HL-60/S4 treated with retinoic acid at 250 ng/mL for 4 days and 3 days (cell line): ENCODE measurements at regions not wholly inside any gene's neighbourhood (a gene's known extent, or its start where the extent isn't known, plus 50 kb on each side); places are given as distances from the start of the nearest gene placed in this dataset.

Experiments
- in situ Hi-C: fragments of 300-500 bp; cut with MboI; formaldehyde crosslinking; loops from 2 replicates; pipeline ENCODE4 v1.7.0; 2022; ENCODE audit warnings: low sequenced_read_pairs

DNA sequence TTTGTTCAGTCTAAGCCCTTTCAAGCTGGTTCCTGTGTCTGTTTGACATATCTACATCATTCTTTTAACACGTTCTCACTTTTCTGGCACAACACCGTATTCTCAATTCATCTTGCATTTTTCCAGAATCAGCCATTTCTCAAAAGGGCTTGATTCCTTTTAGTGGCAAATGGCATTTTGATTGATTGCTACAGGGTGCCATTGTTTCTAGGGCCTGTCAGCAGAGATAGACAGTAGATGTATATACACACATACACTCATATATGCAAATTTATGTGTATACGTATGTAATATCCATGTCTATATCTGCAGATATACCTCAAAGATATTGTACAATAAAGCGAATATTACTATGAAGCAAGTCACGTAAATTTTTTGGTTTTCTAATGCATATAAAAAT lies 367.9 kb upstream of the TNP1 start:
- in situ Hi-C loops, result no loop called here

DNA sequence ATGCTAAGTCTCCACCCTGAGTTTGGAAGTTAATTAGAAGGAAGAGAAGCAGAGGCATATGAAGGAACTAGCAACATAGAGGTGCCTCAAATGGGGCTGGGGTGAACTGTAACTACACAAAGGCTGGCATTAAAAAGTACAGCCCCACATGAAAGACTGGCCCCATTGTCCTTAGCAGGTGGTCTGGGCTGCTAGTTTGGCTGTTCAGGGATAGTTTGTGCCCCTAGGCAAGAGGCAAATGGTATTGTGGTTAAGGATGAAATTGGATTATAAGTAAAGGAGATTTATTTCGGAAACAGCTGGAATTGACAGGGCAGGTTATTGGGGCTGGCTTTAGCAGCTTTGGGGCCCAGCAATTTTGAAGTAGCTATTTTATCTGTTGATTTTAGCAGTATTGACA lies 365.7 kb upstream of the TNP1 start:
- in situ Hi-C loops, result no loop called here

DNA sequence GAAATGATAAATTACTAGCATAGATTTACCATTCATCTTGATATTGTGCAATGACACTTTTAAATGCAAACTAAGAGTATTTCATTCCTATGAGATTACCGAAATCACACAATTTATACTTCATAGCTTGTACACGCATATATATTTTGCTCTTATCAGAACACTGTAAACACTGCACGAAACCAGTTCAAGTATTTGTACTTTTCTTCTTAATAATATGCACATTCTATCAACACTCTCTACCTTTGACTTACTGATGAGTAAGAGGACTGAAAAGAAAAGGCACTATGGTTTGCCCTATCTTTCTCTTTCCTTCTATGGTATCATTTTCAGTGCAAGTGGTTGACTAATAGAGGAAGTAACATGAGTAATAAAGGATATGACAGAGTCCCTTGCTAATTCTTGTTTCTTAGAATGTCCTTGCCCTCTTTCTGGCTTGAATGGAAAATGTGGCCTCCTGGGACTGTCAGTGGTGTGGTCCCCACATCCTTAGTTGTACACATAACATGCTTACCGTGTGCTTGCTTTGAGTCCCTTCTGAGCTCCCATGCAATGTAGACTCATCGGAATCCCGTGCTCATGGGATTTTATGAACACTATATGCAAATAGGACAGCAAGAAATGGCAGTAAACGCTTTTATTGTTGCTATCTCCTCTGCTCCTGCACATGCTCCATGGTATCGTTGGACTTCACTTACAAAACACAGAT lies 363.5 kb upstream of the TNP1 start:
- in situ Hi-C loops, result no loop called here

DNA sequence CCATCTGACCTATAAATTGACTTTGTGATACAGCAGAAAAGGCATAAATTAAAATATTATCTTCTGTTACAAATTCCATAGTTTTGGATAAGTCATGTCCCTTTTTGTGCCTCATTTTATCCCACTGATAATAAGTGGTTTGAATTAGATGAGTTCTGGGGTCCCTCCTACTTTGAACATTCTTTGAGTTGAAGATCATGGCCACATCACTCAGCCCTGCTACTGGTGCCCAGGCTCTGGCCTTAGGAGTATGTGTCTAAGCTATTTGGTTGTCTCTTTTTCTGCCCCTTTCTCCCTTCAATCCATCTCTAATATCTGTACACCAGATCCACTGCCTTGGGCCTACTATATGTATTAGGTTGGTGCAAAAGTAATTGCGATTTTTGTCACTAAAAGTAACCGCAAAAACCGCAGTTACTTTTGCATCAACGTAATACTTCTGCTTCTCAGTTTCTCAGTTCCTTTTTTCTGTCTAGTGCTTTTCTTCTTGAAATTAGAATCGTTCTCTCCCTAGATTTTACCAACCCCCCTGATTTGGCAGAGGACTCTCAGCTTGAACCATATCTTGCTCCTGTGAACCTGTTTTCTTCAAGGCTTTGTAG lies 362.5 kb upstream of the TNP1 start:
- in situ Hi-C loops, result no loop called here

DNA sequence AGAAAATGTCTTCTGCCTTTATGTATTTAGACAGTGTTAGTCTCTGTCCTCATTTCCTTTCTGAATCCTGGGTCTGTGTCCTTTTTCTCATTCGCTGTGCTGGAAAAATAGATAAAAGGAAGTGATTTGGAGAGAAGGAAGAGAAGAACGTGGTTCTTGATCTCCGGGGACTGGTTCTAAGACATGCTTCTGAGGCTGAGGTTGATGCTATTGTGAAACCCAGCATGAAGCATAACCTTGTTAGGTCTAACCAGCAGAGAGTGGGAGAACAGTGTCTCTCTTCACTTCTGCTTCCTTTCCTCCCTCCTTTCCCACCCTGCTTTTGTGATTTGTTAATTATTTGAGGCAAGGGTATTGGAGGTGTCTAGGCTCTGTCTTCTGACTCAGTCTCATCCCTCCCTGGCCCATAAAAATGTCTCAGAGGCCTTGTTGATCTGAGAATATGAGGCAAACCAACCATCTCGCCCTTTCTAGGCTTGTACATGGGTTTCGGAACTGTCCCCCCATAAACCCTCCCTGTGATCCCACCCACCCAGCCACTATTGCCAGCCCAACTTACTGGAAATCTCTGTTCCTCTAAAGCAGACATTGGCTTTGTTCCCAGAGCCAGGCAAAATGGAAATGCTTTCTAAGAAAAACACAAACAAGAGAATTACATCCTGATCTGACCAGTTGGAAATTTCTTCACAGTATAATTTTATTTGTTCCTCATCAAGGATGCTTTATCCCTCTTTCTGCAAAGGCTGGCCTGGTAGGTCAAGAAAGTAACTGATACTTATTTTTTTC lies 360.6 kb upstream of the TNP1 start:
- in situ Hi-C loops, result no loop called here

DNA sequence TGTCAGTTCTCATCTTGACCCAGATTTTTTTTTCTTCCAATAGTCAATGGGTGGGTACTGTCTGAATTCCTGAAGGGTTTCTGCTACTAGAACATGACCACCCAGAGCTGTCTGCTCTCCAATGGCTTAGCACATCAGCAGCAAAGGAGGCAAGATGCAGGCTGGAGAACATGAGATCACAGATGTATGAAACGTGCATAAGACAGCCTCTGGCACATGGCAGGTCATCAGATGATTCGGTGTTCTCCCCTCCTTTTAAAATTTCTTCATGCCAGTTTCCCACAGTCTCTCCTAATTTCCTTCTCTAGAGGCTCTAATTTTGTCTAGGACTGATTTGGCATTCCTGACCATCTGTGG lies 359.3 kb upstream of the TNP1 start:
- in situ Hi-C loops, result no loop called here

DNA sequence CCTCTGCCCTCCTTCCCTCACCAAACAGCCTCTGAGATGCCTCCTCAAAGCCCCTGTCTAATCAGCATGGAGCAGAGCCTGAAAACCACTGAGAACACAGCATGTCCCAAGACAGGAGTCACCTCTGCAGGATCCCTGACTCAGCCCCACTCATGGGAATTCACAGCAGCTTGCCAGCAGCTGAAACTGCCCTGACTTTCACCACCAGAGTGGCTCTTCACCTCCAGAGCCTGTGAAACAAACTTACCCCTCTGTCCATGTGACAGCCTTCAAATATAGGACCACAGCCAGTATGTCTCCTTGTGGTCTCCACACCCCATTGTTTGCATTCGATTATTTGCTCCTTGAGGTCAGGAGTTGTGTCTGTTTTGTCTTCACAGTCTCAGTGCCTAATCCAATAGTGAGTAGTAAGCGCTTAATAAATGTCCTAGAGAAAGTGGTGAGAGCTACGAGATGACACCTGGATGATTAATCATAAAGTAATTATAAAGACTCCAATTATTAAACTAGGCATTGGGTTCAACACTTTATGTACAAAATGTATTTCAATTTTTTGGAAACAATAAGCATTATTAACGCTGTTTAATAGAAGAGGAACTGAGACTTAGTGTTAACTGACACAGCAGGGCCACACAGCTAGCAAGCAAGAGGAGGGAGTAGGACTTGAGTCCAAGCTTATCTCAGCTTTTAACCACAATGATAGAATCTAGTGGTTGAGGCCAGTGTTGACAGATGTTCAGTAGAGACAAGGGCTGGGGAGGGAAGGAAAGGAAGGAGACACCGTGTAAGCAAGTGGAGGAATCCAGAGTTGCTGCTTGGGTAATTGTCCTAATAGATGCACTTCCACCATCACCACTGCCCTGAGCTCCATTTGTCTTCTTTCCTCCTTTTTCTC lies 358.7 kb upstream of the TNP1 start:
- in situ Hi-C loops, result no loop called here

DNA sequence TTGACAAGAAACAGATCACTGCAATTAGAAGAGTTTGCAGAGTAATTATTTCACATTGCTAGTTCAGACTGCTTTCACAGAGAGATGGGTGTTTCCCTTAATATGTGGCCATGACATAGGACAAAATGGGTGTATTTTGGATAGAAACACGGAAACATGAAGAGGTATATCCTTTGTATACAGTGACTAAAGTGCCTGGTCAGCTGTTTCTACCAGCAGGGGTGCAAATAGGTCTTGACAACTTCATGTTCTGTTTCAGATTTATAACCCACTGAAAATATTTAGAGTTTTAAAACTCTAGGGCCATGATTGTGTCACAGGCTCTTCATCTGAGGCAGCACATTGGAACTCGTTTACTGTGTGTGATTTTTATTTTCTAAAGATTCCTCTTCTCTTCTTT lies 357.1 kb upstream of the TNP1 start:
- in situ Hi-C loops, result no loop called here

DNA sequence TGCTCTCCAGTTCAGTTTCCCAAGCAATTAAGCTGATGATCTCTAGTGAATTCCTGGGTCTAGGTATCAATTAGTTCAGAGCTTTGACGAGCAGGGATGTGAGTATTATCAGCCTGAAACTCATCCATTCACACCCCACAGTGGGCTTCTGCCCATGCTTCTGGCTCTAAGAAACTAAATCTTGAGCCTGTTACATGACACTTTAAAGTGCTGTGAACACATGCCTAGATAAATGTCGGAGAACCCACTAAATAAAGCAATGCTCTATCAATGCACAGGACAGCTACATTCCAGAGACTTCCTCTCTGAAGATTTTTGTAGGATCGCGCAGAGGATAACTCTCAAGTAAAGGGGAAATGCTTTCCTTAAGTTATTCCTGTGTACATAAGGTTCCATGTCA lies 356.5 kb upstream of the TNP1 start:
- in situ Hi-C loops, result no loop called here

DNA sequence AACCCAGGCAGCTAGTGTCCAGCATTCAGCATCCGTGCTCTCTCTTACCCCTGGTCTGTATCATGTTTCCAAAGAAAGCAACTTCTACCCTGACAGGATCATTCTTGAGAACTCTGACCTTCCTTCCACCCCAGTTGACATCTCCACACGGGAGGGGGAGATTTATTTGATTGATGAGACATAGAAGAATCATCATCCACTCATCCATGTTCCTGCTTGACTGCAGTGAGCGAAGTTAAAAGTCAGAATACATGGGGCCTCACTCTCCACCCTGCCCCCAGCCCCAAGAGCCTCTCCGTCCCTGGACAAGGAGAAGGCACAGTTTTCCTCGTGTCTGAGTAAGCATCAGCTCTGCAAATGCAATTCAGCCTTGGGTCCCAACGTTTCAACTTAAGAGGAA lies 356.0 kb upstream of the TNP1 start:
- in situ Hi-C loops, result no loop called here

DNA sequence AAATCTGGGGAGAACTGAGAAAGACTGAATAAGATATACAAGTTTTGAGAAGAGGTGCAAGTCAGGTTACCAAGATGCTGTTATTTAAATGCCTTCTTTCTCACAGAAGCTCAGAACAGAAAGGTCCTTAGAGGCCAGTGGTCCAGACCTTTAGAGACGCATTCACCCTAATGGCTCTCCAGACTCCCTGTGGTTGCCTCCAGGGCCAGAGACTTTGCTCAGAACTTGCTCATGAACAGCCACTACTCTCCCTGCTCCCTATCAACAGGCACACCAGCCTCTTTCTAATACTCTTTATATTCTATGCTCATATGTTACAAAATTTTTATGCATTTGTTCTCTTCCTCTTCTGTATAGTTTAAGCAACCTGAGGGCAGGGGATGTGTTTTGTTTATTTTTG lies 349.0 kb upstream of the TNP1 start:
- in situ Hi-C loops, result no loop called here

DNA sequence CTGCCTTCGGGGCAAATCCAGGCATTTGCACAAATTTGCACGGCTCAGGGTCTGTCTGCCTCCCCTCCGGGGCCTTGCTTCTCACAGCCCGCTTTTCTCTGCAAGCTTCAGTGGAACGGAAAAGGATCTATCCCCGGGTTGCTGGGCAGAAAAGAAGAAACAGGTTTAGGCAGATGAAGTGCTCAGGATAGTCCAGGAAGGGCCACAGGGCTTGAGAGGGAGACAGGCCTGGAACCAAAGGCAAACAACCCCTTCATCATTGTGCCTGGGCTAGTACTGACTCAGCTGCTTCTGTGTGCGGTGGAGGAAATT lies 347.8 kb upstream of the TNP1 start:
- in situ Hi-C loops, result no loop called here

DNA sequence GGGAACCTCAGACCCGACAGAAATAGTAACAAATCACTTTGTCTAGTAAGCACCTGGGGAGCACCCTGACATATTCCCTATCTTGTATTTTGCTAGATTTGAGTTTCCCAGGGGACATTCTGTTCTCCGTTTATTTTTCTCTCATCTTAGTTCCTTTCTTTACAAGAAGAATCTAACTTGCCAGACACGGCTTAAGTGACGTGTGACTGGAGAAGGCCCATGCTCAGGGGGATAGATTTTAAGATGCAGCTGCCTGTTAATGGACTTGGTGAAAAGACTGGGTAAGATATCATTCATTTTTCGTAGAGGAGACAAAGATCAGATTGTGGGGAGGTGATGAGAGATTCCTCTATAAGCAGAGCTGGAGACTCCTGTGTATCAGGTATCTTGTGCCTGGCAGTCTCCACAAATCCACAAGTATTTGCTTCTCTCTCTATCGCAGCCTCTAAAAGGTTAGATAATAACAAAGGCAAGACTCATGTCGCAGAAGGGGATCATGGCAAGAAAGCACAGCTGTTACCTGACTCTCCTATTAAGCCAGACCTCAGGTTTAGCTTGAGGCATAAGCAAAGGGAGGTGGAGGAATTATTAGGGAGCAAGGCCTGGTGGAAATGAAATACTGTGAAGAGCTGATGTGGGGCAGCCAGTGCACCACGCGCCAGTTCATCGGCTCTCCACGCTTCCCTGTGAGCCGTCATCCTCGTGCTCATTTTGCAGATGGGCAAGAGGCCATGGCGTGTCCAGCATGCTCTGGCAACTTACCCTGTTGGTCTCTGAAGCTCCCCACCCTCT lies 347.2 kb upstream of the TNP1 start:
- in situ Hi-C loops, result no loop called here

DNA sequence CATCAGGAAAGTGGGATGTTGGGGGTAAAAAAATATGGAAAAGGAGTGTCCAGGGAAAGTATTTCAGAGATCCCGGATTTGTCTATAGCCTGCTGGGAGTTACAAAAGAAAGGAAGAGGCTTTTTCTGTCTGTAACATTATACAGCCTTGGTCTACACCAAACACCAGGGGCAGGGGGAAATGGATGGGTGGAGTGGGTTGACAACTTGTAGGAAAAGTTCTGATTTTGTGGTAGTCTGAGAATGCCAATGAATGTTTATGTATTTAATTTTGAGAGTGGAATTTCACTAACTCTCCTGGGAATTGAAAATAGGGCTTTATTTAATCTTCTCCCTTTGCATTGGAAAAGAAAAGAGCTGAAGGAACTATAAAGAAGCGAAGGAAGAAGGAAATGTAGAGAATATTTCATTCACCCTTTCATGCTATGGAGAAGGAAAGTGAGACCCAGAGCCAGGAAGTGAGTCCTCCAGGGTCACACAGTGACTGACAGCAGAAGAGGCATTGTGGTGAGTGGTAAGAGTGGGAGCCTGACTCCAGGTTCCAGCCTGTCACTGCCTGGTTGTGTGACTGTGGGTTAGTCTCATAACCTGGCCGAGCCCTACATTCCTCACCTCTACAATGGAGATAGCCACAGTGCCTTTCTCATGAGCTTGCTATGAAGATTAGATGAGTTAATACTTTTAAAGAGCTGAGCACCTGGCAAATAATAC lies 346.3 kb upstream of the TNP1 start:
- in situ Hi-C loops, result no loop called here

DNA sequence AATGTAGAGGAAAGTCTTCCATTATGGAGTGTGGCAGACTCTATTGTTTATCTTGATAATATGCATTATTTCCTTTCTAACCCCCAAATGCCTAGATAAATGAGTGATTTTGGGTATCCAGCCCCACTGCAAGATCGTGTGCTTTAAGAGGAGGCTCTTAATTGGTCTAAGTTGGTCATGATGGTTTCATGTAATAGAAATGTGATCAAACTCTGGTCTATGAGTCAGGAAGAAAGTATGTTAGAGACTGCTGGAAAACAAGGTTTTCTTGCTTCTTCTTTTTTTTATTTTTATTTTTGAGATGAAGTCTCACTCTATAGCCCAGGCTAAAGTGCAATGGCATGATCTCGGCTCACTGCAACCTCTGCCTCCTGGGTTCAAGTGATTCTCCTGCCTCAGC lies 344.5 kb upstream of the TNP1 start:
- in situ Hi-C loops, result no loop called here

DNA sequence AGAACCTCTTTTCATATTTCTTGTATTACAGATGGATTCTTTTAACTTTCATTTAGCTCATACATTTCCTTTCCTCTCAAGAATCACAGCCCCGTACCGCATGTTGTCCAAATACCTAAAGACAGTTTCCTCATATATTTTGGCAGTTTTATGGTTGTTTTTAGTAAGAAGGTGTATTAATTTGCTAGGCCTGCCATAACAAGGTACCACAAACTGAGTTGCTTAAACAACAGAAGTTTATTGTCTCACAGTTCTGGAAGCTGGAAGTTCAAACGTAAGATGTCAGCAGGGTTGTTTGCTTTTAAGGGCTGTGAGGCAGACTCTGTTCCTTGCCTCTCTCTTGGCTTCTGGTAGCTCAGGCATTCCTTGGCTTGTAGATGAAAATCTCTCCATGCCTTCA lies 343.2 kb upstream of the TNP1 start:
- in situ Hi-C loops, result no loop called here

DNA sequence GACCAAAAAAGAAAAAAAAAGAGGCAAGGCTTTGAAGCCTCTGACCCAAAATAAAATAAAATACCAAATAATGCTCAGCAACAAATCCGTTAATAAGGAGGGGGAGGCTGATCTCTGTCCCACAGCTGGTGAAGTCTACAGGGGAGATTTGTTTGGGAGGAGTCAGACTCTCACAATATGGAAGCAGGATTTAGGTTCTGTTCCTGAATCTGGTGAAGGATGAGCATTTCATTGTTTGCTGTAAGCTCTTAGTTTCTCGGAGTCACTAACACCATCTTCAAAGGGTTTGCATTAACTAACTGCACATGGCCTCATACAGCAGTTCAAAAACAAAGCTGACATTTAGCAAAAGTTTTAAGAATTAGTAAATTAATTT lies 339.4 kb upstream of the TNP1 start:
- in situ Hi-C loops, result no loop called here

DNA sequence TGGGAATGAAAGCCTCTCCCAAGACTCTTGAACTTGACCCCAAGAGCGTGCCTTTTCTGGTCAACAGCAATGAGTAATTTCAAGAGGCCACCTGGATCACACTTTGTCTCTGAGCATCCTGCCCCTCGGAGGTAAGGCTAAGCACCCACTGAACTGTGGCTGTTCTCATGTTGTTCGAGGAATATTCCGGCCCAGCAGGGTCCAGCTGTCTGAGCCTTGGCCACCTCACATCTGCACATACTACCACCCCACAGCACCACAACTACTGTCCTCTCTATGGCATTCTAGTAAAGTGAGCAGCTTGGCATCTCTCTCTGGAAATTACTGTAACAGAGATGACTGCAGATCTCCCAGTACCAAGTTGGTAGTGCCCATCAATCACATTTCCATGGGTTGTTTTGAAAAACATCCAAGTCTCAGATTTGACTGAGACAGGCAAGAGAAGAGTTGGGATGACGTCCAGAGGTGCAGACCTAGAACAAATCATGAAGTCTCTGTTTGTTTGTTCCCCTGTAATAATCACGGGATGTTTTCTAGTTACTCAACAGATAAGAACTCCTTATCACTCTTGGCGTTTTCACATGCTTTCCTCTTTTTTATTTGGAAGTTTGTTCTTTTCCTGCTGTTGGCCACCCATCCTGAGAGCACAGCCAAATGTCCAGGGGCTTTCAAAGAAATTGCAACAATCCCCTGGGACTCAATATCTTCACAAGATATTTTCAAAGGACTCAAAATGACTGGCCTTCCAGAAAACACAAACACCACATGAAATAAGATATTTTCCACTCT lies 336.0 kb upstream of the TNP1 start:
- in situ Hi-C loops, result no loop called here

DNA sequence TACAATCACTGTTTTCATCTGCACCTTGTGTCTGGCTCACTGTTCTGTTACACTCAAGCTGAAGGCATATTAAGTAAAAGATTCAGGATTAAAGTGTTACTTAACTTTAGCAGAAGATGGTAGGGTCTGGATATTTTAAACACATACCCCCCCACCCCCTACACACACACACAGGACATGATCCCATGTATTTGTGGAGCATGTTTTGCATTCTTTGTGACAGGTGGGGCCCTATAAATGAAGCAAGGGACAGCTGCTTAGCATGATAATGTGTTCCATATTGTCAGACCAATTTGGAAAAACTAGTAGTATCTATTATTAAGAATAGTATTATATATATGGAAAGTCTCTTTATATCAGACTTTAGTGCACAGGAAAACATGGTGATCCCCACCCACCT lies 335.2 kb upstream of the TNP1 start:
- in situ Hi-C loops, result no loop called here
